ENCODE measurements at regions not wholly inside any gene's neighbourhood (a gene's known extent, or its start where the extent isn't known, plus 50 kb on each side); places are given as distances from the start of the nearest gene placed in this dataset.

DNA sequence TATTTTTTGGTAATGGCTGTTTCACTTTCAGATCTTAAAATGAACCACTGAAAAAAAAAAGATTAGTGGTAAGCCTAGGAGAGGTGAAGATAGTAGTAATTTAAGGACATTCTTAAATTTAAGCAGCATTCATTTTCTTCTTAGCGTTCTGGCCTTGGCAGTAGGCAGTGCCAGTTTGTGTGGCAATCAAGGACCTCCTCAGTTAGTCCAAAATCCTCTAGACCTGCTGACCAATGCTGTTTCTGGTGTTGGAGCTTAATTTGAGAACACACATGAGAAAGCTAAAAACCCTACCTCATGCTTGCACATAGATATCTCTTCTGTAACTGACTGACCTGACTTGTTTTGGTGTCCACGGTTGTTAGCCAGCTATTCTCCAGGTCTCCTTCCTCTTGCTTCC is 219.8 kb upstream of the RGS6 start:
- Histone ChIP-seq H3K4me1 (ENCODE audit: insufficient read depth, low read length) (peaks cover 8% of the 10 kb centered on the region), H3K4me3 (ENCODE audit: low read depth in 1 of 2, low read length in 2 of 2) (no peak overlapping the region), H2AFZ (ENCODE audit: low read depth, low read length) (no peak overlapping the region), H3K4me2 (ENCODE audit: insufficient read depth, low read length) (no peak overlapping the region), H3K9ac (ENCODE audit: low read depth, low read length) (no peak overlapping the region), H4K20me1 (ENCODE audit: insufficient read depth, low read length) (no peaks in the 10 kb centered on the region), H3K27ac (ENCODE audit: low read length) (no peak overlapping the region), H3K79me2 (ENCODE audit: insufficient read depth, low read length) (no peaks in the 10 kb centered on the region), H3K9me3 (ENCODE audit: insufficient read depth, low read length, severe bottlenecking) (no peaks in the 10 kb centered on the region), H3K27me3 (ENCODE audit: insufficient read depth, low read length, poor library complexity) (no peaks in the 10 kb centered on the region), H3K36me3 (ENCODE audit: insufficient read depth, low read length) (peaks cover 55% of the 10 kb centered on the region)
- no peak for ATAC-seq (ENCODE audit: insufficient read depth, low read depth)
- TF ChIP-seq, protein P1, sequence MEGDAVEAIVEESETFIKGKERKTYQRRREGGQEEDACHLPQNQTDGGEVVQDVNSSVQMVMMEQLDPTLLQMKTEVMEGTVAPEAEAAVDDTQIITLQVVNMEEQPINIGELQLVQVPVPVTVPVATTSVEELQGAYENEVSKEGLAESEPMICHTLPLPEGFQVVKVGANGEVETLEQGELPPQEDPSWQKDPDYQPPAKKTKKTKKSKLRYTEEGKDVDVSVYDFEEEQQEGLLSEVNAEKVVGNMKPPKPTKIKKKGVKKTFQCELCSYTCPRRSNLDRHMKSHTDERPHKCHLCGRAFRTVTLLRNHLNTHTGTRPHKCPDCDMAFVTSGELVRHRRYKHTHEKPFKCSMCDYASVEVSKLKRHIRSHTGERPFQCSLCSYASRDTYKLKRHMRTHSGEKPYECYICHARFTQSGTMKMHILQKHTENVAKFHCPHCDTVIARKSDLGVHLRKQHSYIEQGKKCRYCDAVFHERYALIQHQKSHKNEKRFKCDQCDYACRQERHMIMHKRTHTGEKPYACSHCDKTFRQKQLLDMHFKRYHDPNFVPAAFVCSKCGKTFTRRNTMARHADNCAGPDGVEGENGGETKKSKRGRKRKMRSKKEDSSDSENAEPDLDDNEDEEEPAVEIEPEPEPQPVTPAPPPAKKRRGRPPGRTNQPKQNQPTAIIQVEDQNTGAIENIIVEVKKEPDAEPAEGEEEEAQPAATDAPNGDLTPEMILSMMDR (IDR thresholded peaks at IDR 0.05; ENCODE audit: borderline replicate concordance, extremely low read depth, low read length, poor library complexity, severe bottlenecking): no peak
- no peak for TF ChIP-seq EZH2 (IDR thresholded peaks at IDR 0.05; ENCODE audit: borderline replicate concordance, low read depth, low read length, severe bottlenecking)
- no peak for DNase-seq

DNA sequence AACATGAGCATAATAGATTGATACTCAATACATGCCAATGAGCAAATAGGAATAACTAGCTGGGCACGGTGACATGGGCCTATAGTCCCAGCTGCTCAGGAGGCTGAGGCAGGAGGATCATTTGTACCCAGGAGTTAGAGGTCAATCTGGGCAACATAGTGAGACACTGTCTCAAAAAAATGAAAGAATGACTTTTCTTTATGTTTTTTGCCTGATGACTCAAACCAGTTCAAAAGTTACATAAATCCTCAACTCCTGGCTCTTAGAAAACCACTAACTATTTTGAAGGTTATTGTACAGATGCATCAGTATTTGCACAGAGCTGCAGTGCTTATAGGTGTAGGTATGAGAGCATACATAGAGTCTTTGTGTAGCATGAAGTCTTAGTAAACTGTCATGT is 219.2 kb upstream of the RGS6 start:
- no peak overlapping the region for H3K4me3 ChIP-seq (ENCODE audit: low read depth in 1 of 2, low read length in 2 of 2)
- no peak overlapping the region for H3K9ac ChIP-seq (ENCODE audit: low read depth, low read length)
- peaks cover 59% of the 10 kb centered on the region for H3K36me3 ChIP-seq (ENCODE audit: insufficient read depth, low read length)
- no peak overlapping the region for H3K4me2 ChIP-seq (ENCODE audit: insufficient read depth, low read length)
- TF ChIP-seq EZH2 (IDR thresholded peaks at IDR 0.05; ENCODE audit: borderline replicate concordance, low read depth, low read length, severe bottlenecking): no peak
- TF ChIP-seq, protein P1 (IDR thresholded peaks at IDR 0.05; ENCODE audit: borderline replicate concordance, extremely low read depth, low read length, poor library complexity, severe bottlenecking): no peak
- no peaks in the 10 kb centered on the region for H3K9me3 ChIP-seq (ENCODE audit: insufficient read depth, low read length, severe bottlenecking)
- H2AFZ ChIP-seq (ENCODE audit: low read depth, low read length): no peak overlapping the region
- no peaks in the 10 kb centered on the region for H3K79me2 ChIP-seq (ENCODE audit: insufficient read depth, low read length)
- no peaks in the 10 kb centered on the region for H4K20me1 ChIP-seq (ENCODE audit: insufficient read depth, low read length)
- H3K27me3 ChIP-seq (ENCODE audit: insufficient read depth, low read length, poor library complexity): no peaks in the 10 kb centered on the region
- H3K4me1 ChIP-seq (ENCODE audit: insufficient read depth, low read length): peaks cover 8% of the 10 kb centered on the region
- DNase-seq (no peak), ATAC-seq (ENCODE audit: insufficient read depth, low read depth) (no peak)
- H3K27ac ChIP-seq (ENCODE audit: low read length): no peak overlapping the region

DNA sequence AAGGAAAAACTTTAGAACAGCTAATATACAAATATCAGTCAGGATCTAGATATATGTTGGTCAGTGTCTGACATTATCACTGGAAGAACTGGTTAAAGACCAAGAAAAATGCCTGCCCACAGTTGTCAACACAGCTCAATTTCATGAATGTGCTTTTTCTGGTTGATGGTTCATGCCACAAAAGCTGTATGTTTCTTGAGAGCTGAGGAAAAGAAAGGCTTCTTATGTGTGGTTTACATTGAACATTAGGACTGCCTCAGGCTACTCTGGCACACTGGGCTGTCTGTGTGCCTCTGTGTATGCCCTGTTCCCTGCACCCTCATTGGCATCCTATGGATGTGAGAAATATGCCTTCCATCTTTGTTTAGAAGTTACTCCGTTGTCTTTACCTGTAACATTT is 218.8 kb upstream of the RGS6 start:
- Histone ChIP-seq H3K9me3 (ENCODE audit: insufficient read depth, low read length, severe bottlenecking) (no peaks in the 10 kb centered on the region), H3K4me2 (ENCODE audit: insufficient read depth, low read length) (no peak overlapping the region), H3K9ac (ENCODE audit: low read depth, low read length) (no peak overlapping the region), H3K4me3 (ENCODE audit: low read depth in 1 of 2, low read length in 2 of 2) (no peak overlapping the region), H3K4me1 (ENCODE audit: insufficient read depth, low read length) (peaks cover 8% of the 10 kb centered on the region), H3K27ac (ENCODE audit: low read length) (no peak overlapping the region), H3K36me3 (ENCODE audit: insufficient read depth, low read length) (peaks cover 61% of the 10 kb centered on the region), H4K20me1 (ENCODE audit: insufficient read depth, low read length) (no peaks in the 10 kb centered on the region), H3K27me3 (ENCODE audit: insufficient read depth, low read length, poor library complexity) (no peaks in the 10 kb centered on the region), H3K79me2 (ENCODE audit: insufficient read depth, low read length) (no peaks in the 10 kb centered on the region), H2AFZ (ENCODE audit: low read depth, low read length) (no peak overlapping the region)
- no peak for TF ChIP-seq EZH2 (IDR thresholded peaks at IDR 0.05; ENCODE audit: borderline replicate concordance, low read depth, low read length, severe bottlenecking)
- TF ChIP-seq, protein P1 (IDR thresholded peaks at IDR 0.05; ENCODE audit: borderline replicate concordance, extremely low read depth, low read length, poor library complexity, severe bottlenecking): no peak
- no peak for ATAC-seq (ENCODE audit: insufficient read depth, low read depth)
- DNase-seq: no peak

DNA sequence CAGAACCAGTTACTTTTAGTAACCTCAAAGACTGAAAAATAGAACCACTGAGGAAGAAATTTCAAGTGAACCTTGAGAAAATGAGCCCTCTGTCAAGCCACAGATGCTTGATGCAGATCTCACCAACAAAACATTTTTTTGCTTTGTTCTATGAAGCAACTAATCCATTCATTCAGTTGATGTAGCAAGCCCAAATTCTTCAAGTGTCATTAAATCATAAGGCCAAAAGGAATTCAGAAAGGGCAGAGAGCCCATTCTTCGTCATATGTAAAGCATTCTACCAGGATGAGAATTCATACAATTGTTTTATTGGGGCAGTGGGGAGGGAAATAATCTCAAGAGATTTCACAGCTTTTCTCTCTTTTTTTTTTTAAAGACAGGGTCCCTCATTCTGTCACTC is 218.0 kb upstream of the RGS6 start:
- Histone ChIP-seq H3K4me1 (ENCODE audit: insufficient read depth, low read length) (peaks cover 8% of the 10 kb centered on the region), H3K27me3 (ENCODE audit: insufficient read depth, low read length, poor library complexity) (no peaks in the 10 kb centered on the region), H2AFZ (ENCODE audit: low read depth, low read length) (no peak overlapping the region), H3K4me3 (ENCODE audit: low read depth in 1 of 2, low read length in 2 of 2) (no peak overlapping the region), H3K79me2 (ENCODE audit: insufficient read depth, low read length) (no peaks in the 10 kb centered on the region), H3K36me3 (ENCODE audit: insufficient read depth, low read length) (peaks cover 61% of the 10 kb centered on the region), H3K4me2 (ENCODE audit: insufficient read depth, low read length) (no peak overlapping the region), H3K9me3 (ENCODE audit: insufficient read depth, low read length, severe bottlenecking) (no peaks in the 10 kb centered on the region), H3K9ac (ENCODE audit: low read depth, low read length) (no peak overlapping the region), H3K27ac (ENCODE audit: low read length) (no peak overlapping the region), H4K20me1 (ENCODE audit: insufficient read depth, low read length) (no peaks in the 10 kb centered on the region)
- DNase-seq: no peak
- TF ChIP-seq EZH2 (IDR thresholded peaks at IDR 0.05; ENCODE audit: borderline replicate concordance, low read depth, low read length, severe bottlenecking): no peak
- TF ChIP-seq, protein P1 (IDR thresholded peaks at IDR 0.05; ENCODE audit: borderline replicate concordance, extremely low read depth, low read length, poor library complexity, severe bottlenecking): no peak
- no peak for ATAC-seq (ENCODE audit: insufficient read depth, low read depth)

Data from DND-41 (cell line).